GM12874 (cell line): ENCODE measurements at regions not wholly inside any gene's neighbourhood (a gene's known extent, or its start where the extent isn't known, plus 50 kb on each side); places are given as distances from the start of the nearest gene placed in this dataset.

Experiments
- CTCF ChIP-seq: IDR thresholded peaks from 2 replicates; pipeline ENCODE4 v1.5.1; 2011; ENCODE audit warnings: low read depth, mild to moderate bottlenecking, control low read depth, low read length, moderate library complexity; ENCODE audit not compliant: insufficient read depth

DNA sequence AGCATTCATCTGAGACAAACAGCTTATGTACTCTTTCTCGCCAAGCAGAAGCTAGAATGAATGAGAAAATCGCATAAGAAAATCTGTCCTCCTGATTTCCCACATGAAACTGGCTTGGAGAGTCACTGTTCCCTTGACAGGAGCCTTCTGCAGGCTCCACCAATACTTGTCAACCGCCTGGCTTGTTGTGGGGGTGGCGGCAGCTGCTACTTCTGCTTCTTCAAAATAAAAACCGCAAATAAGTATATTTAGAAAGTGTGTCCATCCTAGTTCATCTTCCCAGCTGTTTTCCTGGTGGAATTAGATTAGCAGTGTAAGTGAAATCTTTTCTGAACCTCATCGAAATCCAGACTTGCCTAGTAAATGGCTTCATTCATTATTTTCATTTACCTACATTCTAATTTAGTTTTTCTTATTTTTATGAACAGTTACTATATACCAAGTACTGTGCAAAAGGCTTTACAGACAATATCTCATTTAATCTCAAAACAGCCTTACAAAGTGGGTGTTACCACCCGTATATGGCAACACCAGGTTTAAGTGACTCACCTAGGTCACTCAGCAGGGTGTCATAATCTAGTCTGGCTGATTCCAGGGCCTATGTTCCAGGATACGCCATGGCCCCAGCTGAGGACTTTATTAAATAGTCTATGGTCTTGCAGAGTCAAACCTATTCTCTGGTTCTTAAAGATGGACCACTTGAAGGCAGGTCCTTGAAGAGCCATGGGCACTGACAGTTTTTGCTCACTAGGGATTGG is 104.6 kb upstream of the IGFBP7 start:
- no peak for TF ChIP-seq CTCF

DNA sequence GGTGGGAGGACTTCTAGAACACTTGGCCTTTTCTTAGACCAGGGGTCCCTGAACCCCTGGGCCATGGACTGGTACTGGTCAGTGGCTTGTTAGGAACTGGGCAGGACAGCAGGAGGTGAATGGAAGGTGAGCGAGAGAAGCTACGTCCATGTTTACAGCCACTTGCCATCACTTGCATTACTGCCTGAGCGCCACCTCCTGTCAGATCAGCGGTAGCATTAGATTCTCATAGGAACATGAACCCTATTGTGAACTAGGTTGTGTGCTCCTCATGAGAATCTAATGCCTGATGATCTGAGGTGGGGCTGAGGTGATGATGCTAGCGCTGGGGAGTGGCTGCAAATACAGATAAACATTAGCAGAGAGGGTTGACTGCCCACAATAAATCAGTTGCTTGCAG is 100.9 kb upstream of the IGFBP7 start:
- no peak for TF ChIP-seq CTCF

DNA sequence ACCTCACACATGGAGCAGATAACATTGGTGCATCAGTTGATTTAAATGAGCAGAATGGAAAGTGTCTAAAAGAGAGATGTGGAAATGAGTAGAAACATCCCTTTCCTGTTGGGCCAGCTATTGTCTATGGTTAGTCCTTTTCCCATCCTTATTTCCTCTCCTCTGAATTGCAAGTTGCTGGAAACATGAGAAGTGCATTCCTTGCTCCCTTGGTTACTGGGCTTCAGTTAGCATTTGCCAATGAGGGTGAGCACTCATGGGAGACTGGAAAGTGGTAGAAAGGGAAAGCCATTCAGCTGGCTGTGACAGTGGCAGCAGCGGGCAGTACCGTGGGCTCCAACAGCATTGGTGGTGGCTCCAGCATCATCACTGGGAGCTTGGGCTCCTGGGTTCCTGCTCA is 96.0 kb upstream of the IGFBP7 start:
- no peak for TF ChIP-seq CTCF

GRCh38 chr4:57205580-57205979 is 95.4 kb upstream of the IGFBP7 start:
- no peak for TF ChIP-seq CTCF

DNA sequence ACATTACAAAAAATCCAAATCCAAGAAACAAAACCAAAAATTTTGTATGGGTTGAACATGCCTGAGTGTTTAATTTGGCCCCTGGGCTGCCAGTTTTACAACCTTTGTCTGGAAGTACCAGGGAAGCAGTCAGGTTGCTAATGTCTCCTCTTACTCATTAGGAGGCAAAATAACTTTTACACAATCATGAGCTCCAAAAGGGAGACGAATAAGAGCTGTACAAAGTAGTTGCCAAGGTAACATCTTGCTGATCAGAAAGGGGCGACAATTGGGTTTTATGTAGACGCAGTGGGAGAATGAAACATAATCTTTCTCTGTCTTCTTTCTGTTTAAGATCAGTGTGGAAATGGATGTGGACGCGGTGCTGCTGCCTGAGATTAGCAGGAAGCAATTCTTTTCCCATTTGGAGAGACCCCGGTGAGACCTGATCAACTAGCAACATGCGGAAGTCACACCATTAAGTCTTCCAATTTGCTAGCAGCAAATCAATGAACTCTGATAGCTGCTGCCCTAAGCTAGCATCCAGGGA is 90.7 kb upstream of the IGFBP7 start:
- no peak for TF ChIP-seq CTCF

DNA sequence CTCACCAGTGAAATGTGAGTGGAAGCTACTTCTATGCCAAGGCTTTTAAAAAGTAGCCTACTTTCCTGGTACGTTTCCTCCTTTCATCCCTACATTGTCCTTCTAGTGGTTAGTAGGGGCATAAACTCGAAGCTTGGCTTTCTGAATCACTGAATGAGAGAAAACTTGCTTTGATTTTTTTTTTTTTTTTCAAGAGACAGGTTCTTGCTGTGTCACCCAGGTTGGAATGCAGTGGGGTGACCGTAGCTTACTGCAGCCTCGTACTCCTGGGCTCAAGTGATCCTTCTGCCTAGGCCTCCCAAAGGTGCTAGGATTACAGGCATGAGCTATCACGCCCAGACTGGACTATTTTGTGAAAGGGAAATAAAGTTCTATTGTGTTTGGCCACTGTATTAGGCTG is 89.1 kb upstream of the IGFBP7 start:
- TF ChIP-seq CTCF = no peak

GRCh38 chr4:57195622-57196021 is 85.4 kb upstream of the IGFBP7 start:
- no peak for TF ChIP-seq CTCF
